Activated CD4-positive, alpha-beta T cell treated with anti-CD3 and anti-CD28 coated beads, Interleukin-2, Interleukin-6, amounts not matched to agents 100 ng/mL and 50 ng/mL, durations not matched to agents 16 hours and 8 hours (primary cell): ENCODE measurements at regions not wholly inside any gene's neighbourhood (a gene's known extent, or its start where the extent isn't known, plus 50 kb on each side); places are given as distances from the start of the nearest gene placed in this dataset.
"Not testable (repeated sequence)": the region's sequence is repeated elsewhere in the genome, so short reads cannot be mapped to it uniquely, and the experiment has no call there.

ENCODE experiments used
- DNase-seq: peaks from one replicate; pipeline ENCODE4 v3.0.0-alpha.2; 2020

DNA sequence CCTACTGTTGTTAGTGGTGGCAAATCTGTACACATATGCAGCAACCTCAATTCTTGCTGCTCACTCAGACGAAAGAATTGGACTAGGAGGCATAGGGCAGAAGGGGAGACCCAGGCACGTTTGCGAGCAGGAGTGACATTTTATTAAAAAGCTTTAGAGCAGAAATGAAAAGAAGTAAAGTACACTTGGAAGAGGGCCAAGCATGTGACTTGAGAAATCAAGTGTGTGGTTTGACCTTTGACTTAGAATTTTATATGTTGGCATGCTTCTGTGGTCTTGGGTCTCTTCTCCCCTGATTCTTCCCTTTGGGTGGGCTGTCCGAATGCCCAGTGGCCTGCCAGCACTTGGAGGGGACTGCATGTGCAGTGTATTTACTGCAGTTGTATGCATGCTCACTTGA lies 205.5 kb upstream of the SEMA3D start:
- no peak for DNase-seq

DNA sequence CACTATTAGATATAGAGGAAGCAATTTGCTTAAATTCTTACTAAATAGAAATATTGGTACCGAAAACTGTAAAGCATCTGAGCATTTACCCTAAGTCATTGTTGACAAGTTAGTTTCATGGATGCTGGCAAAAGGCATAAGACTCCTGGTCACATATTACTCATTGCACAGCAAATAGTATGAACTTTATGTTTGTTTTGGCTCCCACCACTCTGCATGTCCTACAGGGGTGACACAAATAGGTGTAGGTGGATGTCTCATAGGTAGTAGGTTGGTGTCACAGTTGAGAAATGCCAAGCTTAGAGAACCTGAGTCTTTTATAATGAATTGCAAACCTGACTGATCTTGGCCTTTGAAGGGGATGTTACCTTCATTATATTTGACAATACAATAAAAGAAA lies 199.6 kb upstream of the SEMA3D start:
- no peak for DNase-seq

DNA sequence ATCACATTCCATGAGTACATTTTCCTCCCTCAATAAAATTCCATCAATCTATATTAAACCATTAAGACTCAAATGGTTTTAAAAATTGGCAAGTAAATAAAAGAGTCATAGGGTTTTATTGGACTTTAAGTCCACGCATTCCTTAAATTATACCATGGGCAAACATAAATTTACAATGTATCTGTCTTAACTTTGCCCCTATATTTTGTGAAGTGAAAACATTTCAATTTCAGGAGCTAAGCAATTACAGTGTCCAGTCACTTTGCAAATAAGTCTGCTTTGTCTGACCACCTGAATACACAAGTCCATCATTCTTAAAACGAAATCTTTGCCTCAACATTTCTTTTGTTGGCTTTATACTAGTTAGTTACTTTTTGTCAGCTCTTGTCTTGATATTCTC lies 197.5 kb upstream of the SEMA3D start:
- no peak for DNase-seq

DNA sequence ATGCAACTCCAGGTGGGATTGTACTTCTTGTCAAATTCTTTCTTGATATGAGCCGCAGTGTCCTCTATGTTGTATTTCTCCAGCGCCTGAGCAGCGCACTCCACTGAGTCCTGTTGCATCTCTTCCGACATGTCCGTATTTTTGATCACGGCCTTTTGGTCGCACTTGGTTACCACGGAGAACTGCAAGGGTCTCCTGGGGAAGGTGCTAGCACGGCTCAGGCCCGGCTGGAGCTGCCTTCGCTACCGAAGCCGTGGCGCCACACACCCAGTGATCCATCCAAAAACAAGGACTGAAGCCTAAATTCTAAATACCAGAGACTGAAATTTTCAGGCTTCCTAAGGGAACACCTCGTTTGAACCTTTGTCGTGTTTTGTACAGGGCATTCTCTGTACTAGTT lies 194.4 kb upstream of the SEMA3D start:
- DNase-seq = no peak

DNA sequence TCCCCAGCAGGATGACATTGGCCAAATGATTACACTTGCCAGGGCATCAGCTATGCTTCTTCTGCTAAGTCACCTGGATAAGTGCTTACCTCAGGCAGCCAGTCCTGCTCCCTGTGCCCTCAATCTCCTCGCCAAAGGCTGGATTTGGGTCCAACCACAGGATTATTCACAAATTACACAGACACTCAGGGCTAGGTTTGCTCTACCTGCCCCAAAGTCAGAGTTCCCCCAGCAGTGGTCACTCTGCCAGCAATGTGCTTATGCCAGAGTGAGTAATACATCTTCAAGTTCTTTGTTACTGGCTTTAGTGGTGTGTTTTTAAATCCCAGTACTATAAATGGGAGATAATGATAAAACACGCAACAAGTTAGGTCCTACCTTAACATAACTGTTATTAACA lies 189.7 kb upstream of the SEMA3D start:
- no peak for DNase-seq

DNA sequence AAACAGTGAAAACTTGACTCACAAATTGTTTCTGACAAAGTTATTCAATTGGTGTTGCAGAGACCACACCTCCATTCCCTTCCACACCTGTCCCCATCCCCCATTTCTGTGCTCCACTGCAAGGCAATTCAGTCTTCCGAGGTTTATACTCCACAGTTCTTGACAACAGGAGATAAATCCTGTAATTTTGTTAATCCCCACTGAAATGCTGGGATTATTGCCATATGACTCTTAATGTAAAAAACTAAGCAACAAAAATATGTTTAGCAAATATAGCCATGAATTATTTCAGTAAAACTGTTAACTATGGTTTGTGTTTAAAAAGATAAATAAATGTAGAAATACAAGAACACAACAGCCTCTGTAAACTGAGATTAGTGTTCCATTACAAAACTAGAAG lies 170.1 kb upstream of the SEMA3D start:
- DNase-seq = no peak

DNA sequence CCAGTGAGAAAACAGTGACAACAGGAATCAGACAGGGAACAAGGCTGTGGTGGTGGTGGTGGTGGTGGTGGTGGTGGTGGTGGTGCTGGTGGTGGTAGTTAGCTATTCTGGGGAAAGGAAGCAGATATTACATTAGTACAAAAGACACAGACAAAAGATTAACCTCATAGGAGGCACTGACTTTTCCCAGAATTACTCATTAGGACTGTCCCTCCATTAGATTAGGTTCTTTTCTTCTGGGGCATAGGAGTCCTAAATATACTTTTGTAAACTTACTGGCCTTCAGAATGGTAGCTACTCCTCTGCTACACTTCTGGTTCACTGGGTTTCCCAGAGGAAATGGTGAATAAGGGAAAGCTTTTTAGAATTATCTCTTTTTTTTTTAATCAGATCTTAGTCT lies 156.6 kb upstream of the SEMA3D start:
- no peak for DNase-seq

DNA sequence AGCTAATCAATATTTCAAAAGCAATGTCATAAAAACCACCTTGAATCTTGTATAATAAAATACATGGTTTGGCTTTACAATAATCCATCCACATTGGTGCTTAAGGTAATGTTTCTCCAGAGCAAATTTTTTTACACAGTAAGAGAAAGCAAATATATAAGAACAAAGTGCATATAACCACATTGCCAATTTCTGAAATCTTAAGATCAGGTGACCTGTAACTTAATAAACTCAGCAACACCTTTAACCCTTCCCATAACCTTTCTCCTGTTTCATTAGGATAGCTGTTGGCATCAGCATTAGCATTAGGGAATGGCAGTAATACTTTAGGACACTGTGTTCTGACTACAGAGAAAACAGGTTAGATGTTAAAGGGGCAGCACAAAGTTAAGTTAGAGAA lies 155.9 kb upstream of the SEMA3D start:
- no peak for DNase-seq

DNA sequence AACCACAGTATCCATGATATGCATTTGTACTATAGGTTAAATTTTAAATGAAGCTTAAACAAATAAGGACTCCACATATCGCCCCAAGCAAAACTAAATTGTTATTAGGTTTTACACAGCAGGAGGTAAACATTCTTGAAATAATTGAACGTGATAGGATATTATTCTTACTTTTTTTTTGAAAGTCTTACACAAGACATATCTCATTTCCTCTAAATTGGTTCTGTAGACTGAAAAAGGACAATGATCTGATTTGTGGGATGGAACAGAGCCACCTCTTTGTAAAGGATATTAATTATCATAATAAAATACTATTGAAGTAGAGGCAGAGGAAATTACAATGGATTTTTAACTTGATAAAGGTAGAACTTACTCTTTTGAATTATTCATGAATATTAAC lies 155.1 kb upstream of the SEMA3D start:
- DNase-seq = no peak

DNA sequence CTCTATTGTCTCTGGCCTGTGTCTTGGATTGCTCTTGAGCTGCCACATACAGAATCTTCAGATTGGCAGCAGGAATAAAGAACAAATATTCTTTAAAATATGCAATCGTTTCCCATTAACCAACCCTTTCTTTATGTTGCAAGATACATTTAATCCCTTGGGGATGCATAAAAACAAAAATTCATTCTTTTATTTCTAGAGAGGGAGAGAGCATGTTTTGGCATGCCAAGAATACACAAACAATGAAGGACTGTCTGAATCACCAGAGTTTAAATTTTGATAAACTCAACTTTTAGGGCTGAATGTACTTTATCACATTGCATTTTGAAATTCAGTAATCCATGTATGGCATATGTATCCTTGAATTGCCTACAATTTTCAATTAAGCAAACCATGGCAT lies 154.3 kb upstream of the SEMA3D start:
- no peak for DNase-seq

DNA sequence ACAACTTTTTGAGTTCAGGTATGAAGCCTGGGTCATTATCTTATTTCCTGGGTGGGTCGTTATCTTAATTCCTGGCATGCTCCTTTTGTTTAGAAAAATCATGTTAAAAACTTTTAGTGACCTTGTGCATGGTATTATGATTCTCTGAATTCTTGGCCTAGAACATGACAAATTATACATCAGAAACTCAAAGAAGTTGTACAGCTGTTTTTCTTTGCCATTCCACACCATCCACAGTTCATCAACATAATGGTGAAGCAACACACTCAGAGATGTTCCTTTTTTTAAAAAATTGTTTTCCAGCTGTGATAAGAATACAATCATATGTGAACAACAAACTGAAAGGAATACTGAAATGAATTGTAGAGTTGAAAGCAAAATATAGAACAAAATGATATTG lies 149.2 kb upstream of the SEMA3D start:
- no peak for DNase-seq

DNA sequence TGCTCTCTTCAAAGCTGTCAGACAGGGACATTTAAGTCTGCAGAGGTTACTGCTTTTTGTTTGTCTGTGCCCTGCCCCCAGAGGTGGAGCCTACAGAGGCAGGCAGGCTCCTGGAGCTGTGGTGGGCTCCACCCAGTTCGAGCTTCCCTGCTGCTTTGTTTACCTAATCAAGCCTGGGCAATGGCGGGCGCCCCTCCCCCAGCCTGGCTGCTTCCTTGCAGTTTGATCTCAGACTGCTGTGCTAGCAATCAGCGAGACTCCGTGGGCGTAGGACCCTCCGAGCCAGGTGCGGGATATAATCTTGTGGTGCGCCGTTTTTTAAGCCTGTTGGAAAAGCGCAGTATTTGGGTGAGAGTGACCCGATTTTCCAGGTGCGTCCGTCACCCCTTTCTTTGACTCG lies 148.3 kb upstream of the SEMA3D start:
- DNase-seq = not testable (repeated sequence)

DNA sequence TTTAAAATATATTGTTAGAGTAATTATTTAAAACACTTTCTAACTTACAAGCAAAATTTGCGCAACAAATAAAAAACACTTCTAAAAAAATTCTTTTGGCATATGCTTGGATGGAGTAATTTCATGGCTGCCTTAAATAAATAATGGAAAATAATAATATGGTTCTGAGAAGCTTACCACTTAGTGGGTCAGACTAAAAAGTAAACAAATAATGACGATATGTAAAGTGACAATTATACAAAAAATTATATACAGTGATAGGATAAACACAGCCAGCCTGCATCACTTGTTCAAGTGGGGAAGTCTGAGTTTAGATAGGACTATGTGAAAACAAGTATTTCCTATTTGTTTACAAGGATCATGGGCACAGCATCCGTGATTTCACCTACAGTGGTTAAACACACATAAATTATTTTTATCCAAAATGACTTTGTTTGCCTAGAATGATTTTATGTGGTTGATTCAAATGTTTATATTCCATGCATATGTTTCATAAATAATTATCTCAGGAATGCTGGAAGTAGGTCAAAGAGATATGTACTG lies 141.7 kb upstream of the SEMA3D start:
- DNase-seq = no peak

DNA sequence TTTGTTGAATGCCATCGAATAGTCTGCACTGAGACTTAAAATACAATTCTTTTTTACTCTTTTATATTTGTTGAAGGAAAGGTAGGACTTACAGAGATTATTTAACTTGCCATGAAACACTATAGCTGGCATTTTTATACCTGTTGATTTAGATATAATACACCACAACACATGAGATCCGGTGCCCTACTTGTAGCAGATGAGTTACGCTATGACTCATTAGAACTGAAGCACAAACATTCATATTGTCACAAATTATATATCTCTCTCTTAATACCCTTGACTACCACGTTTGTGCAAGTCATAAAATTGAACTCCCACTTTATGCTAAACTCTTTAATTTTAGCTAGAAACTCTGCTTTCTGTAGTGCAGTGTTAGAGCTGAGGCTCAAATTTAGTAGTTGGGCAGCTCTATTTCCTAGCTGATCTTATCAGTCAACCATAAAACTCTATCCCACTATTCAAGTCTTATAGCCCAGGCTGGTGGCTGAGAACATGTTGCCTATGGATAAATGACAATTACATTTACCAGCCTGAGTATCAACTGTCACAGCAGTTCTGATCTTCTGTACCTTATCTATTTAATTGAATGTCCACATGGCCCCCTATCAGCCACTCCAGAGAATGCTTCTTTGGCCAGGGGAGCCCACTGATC lies 137.4 kb upstream of the SEMA3D start:
- DNase-seq = no peak

DNA sequence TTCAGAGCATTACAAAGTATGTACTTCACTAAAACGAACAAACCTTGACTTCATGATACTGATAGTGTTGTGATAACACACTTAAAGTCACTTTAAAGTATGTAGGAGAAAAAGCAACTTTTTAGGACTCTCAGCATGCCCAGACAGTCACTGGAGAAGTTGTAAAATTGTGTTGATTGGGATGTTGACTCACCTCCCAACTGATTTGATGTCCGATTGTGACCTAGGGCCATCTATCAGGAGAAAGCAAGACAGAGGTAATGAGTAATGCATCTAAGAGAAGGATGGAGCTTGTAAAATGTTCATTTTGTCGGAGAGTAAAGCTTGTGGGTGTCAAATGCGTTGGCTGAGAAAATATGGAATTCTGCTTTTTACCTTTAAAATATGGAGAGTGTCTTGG lies 135.4 kb upstream of the SEMA3D start:
- no peak for DNase-seq

DNA sequence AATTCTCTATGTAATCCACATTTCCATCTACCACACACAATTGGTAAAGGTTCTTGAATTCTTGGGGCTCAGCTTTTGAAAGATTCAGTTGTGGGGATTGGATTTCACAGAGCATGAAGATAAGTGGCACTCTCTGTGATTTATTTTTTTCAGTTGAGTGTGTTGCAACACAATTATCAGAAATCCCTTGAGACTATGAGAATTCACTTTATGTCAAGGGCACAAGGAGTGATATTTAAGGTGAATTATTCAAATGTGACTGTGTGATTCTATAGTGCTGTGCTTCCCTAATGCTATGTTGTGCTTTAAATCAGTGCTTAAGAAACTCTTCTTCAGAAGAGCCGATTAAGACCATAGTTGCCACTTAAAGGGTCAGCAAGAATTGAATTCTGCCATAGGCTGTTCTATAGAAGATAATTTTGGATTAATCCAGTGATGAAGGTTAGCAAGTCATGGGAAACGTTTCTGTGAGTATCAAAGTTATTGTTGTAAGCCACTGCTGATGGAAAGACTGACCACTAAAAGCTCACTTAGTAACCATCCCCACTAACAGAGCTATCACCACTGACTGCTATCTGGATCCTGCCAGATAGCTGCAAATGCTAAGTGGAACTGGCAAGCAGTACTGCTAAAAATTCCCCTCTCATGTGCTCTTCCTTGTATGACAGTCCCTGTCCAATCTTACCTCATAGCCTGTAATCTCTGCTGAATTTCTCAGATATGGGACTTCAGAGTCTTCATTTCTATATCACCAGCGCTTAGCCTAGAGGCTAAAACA lies 134.0 kb upstream of the SEMA3D start:
- DNase-seq = no peak

DNA sequence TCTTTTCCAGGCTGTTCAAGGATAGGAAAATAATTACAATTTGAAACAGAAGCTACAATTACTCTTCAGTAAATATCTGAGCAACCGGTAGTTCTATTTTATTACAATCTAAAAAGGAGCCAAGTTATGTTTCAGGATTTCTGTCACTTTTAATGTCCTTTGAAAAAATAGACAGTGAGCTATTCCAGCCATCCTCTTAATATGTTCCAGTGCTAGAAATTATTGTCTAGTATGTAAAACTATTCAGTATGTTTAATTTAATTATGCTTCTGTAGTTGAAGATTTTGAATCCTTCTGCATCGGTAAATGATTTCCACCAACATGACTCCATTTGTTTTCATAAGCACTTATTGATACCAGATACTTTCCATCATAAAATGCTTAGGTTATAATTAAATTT lies 129.6 kb upstream of the SEMA3D start:
- DNase-seq = no peak

DNA sequence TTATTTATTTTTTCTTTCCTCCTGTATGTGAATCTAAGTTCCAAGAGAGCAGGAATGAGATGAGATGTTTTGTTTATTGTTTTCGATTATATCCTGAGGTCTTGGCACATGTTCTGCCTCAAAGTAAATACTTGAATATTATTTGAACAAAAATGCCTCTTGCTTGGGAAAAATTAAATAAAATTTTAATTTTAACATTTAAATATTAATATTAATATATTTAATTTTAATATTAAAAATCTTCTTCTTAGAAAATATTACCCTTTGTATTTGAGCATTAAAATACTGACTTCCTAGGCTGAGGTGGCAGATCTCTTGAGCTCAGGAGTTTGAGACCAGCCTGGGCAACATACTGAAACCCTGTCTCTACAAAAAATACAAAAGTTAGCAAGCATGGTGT lies 123.4 kb upstream of the SEMA3D start:
- no peak for DNase-seq

DNA sequence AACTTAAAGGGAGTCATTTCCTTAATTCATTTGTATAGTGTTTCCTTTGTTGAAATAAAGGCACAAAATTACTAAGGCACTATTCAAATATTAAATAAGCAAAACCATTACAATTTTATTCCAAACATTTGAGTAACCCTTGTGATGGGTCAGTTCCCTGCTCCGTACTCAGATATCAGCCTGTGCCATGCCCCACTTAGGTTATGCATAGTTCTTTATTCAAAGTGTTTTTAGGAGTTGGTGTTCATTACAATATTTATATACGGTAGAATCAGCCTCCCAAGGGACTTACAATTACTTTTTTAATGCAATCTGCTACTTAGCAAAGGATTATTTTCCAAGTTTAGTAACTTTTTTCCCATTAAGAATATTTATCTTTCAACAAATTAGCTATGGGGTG lies 119.3 kb upstream of the SEMA3D start:
- no peak for DNase-seq

DNA sequence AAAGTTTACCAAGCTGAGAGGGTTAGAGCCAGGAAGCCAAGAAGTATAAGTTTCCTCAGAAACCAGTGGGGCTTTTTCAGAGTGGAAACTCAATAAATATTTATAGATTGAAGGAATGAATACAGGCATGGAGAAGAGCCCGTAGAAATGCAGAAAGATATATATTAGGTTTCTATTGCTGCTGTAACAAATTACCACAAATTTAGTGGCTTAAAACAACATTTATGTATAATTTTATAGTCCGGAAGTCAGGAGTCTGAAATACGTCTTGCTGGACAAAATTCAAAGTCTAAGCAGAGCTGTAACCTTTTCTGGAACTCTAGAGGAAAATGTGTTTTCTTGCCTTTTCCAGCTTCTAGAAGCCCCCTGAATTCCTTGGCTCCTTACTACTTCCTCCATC lies 107.3 kb upstream of the SEMA3D start:
- DNase-seq = no peak

DNA sequence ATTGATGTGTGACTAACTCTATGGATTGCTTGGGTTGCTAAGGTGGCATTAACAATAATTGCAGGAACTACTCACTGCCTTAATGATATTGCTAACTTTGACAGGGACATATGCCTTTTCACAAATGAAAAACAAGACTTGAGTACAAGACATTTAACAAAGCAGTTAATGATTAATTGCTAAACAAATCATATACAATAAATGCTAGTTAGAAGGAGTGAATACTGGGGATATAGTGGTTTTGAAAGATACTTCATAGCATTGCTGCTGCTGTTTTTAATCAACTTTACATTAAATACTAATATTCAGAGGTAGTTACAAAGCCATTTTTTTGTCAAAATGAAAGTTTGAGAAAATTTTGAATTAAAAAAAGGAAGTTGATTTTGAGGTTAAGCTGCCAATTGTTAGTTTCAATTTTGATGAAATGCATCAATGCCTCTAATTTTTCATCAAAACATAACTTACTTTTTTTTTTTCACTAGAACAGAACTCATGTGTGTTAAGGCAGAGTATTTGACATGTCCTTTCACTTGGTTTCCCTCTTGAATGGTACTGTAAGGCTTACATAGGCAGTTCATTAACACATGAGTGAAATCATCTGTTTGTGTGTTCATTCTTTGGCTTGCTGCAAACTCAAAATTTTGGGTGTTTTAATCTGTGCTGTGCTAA lies 106.2 kb upstream of the SEMA3D start:
- no peak for DNase-seq

DNA sequence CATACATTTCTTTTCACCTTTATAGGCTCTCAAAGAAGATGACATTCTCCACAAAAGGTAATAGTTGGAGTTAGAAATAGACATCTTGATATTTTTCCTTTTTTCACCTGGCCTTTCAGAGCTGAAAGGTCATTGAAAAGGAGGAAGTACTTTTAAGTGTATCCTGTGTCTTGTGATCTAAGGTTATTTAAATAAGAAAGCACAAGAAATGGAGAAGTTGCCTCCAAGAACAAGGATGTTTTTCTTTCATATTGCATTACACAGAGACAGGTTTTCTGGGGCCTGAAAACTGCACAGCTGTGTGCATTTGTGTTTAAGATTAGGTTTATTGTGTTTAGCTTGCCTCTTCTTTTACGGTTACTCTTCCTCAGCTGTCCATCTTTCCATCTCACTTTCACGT lies 103.4 kb upstream of the SEMA3D start:
- DNase-seq = no peak

DNA sequence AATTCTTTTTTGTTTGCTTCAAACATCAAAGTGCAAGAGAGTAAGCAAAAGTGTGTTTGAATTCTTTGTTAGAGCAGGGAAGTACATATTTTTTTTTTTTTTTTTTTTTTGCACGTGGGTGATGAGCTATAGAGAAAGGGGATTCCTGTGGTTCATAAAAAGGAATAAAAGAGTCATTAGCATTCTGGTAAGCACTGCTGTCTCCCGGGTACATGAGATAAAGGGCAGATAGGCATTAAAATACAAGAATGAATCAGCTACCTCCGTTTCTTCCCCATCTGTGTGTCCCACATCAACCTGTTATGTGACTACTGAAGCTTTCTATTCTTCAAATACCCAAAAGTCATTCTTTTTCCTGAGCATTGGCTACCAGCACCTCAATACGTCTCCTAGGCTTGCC lies 102.4 kb upstream of the SEMA3D start:
- no peak for DNase-seq
